ENCODE measurements at regions not wholly inside any gene's neighbourhood (a gene's known extent, or its start where the extent isn't known, plus 50 kb on each side); places are given as distances from the start of the nearest gene placed in this dataset.
A peak's percentile ranks its signal among the peaks of the same experiment; 100 is the strongest.
"Not testable (repeated sequence)": the region's sequence is repeated elsewhere in the genome, so short reads cannot be mapped to it uniquely, and the experiment has no call there.

- no peak for DNase-seq
Observed at GRCh38 chr1:48082271-48082962, 85.2 kb upstream of the TRABD2B start.

- no peak for DNase-seq
Observed at GRCh38 chr1:48080331-48081255, 83.4 kb upstream of the TRABD2B start.

DNA sequence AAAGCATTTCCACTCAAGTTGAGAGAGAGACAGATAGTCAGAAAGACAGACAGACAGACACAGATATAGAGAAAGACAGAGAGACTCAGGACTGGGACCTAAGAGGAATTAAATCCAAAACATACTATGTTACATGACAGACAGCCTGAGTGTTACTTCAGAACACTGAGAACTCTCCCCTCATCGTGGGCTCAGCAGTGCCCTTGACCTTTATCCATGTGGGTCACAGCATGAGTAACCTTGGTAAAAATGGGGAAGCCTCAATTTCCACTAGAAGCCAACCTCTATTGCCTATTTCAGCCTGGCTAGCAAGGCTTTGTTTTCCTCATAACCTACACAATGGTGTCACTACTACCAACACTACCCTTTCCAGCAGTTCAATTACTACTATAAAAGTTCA lies 81.9 kb upstream of the TRABD2B start:
- no peak for DNase-seq

DNA sequence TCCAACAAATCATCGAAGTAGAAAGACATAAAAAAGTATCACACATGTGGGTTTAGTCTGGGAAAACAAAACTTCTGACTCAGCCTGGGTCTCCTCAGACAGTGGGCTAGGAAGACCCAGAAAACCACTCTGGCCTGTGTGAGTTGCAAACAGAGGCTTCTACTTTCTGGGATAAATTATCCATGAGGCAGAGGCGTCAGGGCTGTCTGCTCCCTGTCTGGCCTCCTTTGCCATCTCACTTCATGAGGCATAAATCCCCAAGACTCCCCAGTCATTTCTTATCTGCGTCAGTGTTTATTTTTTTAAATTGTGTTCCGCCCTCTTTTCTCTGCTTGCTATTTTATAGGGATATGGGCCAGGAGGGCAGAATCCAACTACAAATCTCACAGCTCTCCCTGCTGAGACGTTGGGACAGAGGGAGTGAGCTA lies 80.6 kb upstream of the TRABD2B start:
- no peak for DNase-seq

- DNase-seq: no peak
Observed at GRCh38 chr1:48076017-48076416, 78.8 kb upstream of the TRABD2B start.

GRCh38 chr1:48073798-48074530 lies 76.8 kb upstream of the TRABD2B start:
- no peak for DNase-seq

DNA sequence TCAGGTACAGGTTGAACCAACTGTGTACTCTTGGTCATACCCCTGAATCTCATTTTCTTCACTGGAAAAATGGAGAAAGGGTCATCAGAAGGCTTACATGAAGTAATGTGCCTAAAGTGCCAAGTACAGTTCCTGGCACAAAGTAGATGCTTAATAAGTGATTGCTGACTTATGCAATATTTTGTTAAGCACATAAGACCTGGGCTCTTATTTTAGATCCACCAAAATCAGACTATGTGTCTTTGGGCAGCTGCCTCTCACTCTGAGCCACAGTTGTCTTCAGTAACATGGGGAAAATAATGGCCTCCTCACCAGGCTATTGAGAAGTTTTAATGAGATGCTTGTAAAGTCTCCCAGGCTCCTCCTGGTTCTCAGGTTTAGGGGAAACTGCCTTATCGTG lies 74.3 kb upstream of the TRABD2B start:
- DNase-seq: no peak

- DNase-seq: no peak
Observed at GRCh38 chr1:48070396-48070750, 73.2 kb upstream of the TRABD2B start.

DNA sequence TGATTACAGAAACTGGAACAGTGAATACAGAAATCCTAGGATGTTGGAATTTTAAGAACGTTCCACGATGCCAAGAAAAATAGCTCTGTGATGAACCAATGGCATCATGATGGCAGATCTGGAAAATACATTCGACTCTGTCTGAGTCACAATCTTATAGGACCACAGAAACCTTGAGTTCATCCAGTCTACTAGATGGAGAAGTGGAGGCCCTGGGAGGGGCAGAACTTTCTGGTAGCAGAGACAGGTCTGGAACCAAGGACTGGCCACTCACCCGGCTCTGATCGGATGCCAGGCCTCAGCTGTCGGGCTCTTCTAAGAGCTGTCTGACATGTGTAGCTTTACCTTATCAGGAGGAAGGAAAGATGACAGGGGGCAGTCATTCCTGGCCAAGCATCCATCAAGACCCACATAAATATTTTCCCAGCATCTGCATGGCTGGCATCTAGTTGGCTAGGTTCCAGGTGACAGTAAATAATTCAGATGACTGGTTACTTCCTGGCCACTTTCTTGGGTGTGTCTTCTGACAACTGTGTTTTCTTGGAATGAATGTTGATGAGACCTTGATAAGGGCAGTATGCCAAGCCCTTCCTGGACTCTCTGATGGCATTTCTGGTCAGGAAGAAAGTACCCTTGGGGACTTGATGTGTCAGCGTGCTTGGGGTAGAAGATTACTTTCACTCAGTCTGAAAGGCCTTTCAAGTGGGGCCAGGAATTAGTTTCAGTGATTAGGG lies 72.6 kb upstream of the TRABD2B start:
- DNase-seq: no peak

DNA sequence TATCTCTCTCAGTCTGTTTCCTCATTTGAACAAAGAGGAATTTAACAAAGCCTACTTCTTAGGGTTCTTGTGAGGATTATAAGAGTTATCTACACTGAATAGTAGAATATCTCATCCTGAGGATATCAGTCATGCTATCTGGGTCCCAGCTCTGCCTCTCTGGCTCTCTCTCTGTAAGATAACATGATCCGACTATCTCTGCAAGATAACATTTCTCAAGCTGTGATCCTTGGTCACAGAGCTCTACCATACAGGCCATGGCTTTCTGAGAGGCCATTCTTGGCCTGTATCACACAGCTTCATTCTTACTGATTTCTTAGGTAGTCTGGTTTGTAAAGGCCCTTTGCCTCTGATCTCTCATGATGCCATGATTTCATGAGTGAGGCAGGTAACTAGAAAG lies 71.0 kb upstream of the TRABD2B start:
- no peak for DNase-seq

DNA sequence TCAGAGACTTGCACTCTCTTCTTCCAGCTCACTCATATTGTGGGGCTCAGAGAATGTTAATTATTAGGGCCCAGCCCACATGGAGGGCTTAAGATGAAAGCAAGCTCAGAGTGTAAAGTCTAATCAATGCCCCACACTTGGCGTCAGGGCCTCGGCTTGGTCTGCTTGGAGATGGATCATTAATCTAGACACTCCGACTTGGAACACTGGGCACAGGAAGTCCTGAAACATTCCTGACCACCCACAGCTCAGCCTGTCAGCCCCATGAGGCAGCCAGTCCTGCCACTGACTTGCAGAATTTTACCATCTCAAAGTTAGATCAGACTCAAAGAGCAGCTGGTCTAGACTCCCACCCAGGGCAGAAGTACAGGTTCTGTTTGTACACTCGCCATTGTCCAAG lies 69.8 kb upstream of the TRABD2B start:
- no peak for DNase-seq

DNA sequence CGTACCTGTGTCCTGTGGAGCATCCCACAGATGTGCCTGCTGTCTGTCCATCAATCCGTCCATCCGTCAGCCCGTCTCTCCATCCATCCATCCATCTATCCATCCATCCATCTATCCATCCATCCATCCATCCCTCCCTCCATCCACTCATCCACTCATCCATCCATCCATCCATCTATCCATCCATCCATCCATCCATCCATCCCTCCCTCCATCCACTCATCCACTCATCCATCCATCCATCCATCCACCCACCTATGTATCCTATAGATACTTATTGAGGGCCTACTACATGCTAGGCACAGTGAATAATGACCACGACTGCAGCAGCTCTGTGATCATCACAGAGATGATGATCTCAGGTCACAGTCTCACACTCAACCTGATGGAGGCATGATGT lies 67.5 kb upstream of the TRABD2B start:
- not testable (repeated sequence) for DNase-seq

DNA sequence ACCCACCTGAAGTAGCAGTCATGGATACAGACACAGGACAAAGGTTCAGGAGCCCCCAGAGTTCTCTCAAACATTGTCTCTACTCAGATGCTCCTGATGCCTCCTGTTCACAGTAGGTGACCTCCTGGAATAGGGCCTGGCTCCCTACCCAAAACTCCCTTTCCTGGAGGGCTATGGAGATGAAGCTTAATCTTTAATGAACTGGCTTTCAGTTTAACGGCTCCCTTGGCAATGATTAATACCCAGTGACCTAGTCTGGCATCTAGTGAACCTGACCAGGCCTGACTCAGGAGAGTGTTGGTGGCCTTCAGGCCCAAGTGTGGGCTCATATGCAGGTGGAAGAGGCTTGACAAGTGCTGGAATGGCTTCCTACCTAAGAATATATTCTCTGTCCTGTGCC lies 65.2 kb upstream of the TRABD2B start:
- no peak for DNase-seq

DNA sequence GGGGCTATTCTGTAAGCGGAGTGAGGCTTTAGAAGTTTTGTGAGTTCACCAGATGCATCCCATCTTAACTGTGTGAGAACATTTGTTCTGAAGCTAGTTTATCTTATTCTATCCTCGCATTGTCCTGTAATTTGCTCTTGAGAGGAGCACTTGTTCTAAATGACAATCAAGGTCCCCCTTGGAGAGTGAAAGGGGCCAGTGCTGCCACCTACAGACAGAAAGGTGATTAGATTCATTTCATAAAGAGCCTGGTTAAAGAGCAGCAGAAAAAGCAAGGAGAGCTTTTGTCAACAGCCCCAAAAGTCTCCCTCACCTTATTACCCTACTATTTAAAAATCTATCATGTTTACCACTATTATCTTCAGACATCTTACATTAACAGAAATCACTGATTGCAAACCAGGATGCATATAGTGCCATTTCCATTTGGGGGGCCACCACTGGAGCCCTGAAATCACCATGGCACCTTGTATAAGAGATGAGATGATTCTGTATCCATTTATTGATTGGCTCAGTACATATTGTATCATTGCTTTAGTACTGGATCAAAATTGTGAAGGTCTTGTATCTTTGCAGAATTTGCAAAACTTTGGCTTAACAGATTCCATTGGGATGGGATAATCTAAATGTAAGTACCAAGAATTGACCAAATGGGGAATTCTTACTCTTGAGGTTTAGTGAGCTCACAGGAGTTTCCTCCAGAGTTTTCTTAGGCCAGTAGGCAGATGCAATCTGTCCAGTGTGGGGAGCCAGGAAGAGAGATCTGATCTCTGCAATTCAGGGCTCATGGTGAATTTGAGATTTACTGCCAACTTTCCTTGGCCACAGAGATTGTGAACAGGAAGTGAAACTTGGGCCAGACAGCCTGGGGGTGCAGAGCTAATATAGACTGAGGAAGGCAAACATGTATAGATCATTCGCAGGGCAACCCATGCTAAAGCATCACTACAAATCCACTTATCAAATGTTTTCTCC lies 64.3 kb upstream of the TRABD2B start:
- DNase-seq: peak; percentile 13

DNA sequence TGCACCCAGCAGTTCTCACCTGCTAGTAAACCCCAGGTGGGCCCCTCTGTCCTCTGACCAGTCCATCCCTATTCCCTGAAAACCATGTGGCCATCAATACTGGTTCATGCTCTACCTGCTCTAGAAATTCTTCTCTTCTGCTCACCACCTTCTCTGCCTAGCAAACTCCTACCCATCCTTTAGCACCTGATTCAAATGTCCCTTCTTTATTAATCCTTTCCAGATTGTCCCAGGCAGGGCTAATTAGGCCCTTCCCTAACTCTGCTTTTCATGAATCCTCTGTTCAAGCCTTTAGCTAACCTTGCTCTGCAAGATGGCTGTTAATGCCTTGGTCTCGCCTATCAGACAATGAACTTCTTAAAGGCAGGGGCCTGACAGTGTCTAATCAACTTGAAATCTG lies 62.1 kb upstream of the TRABD2B start:
- no peak for DNase-seq

- no peak for DNase-seq
Observed at GRCh38 chr1:48058135-48059025, 61.2 kb upstream of the TRABD2B start.

- no peak for DNase-seq
Observed at GRCh38 chr1:48057249-48057648, 60.1 kb upstream of the TRABD2B start.

GRCh38 chr1:48055876-48056764 lies 58.9 kb upstream of the TRABD2B start:
- no peak for DNase-seq

- DNase-seq: no peak
Observed at GRCh38 chr1:48054232-48054631, 57.0 kb upstream of the TRABD2B start.

- DNase-seq: no peak
Observed at GRCh38 chr1:48052923-48053291, 55.7 kb upstream of the TRABD2B start.
